ENCODE measurements at regions not wholly inside any gene's neighbourhood (a gene's known extent, or its start where the extent isn't known, plus 50 kb on each side); places are given as distances from the start of the nearest gene placed in this dataset.

GRCh38 chr4:155522201-155522600 lies 144.4 kb upstream of the GUCY1A1 start:
- no peaks in the 10 kb centered on the region for H3K4me1 ChIP-seq (ENCODE audit: insufficient read depth, low read length)
- H3K27me3 Mint-ChIP-seq: no peaks in the 10 kb centered on the region
- H3K9me3 ChIP-seq (ENCODE audit: control insufficient read depth in 1 of 2, insufficient read depth in 1 of 2, low read length in 2 of 2): no peaks in the 10 kb centered on the region
- no peaks in the 10 kb centered on the region for H3K4me1 Mint-ChIP-seq (ENCODE audit: low read depth)
- no peak overlapping the region for H3K27ac ChIP-seq (ENCODE audit: low read depth in 1 of 2, low read length in 2 of 2)
- no peaks in the 10 kb centered on the region for H3K36me3 ChIP-seq (ENCODE audit: insufficient read depth, low read length)
- H3K4me3 ChIP-seq (ENCODE audit: low read length): no peak overlapping the region
- ChIA-PET CTCF (no interaction called here), POLR2A (no interaction called here)
- H3K36me3 Mint-ChIP-seq (ENCODE audit: low read depth): no peaks in the 10 kb centered on the region
- peaks cover 3% of the 10 kb centered on the region for H3K9me3 Mint-ChIP-seq
- H3K4me3 Mint-ChIP-seq: no peak overlapping the region
- DNase-seq (no peak), ATAC-seq (ENCODE audit: poor library complexity) (no peak)
- TF ChIP-seq CTCF (IDR thresholded peaks at IDR 0.05): no peak
- no peak overlapping the region for H3K27ac Mint-ChIP-seq
- intact Hi-C loops (cut with DNase I, micrococcal nuclease): no loop called here
- H3K27me3 ChIP-seq (ENCODE audit: control insufficient read depth in 1 of 2, insufficient read depth in 2 of 2, low read length in 2 of 2): no peaks in the 10 kb centered on the region

GRCh38 chr4:155521382-155521781 lies 144.6 kb upstream of the MAP9 start:
- Histone ChIP-seq H3K4me3 (ENCODE audit: low read length) (no peak overlapping the region), H3K36me3 (ENCODE audit: insufficient read depth, low read length) (no peaks in the 10 kb centered on the region), H3K9me3 (ENCODE audit: control insufficient read depth in 1 of 2, insufficient read depth in 1 of 2, low read length in 2 of 2) (no peaks in the 10 kb centered on the region), H3K27ac (ENCODE audit: low read depth in 1 of 2, low read length in 2 of 2) (no peak overlapping the region), H3K27me3 (ENCODE audit: control insufficient read depth in 1 of 2, insufficient read depth in 2 of 2, low read length in 2 of 2) (no peaks in the 10 kb centered on the region), H3K4me1 (ENCODE audit: insufficient read depth, low read length) (no peaks in the 10 kb centered on the region)
- Mint-ChIP-seq H3K9me3 (peaks cover 3% of the 10 kb centered on the region), H3K27me3 (no peaks in the 10 kb centered on the region), H3K4me3 (no peak overlapping the region), H3K27ac (no peak overlapping the region), H3K4me1 (ENCODE audit: low read depth) (no peaks in the 10 kb centered on the region), H3K36me3 (ENCODE audit: low read depth) (no peaks in the 10 kb centered on the region)
- intact Hi-C loops (cut with DNase I, micrococcal nuclease): no loop called here
- ChIA-PET CTCF (no interaction called here), POLR2A (no interaction called here)
- TF ChIP-seq CTCF (IDR thresholded peaks at IDR 0.05): no peak
- DNase-seq (no peak), ATAC-seq (ENCODE audit: poor library complexity) (no peak)

- no peak for TF ChIP-seq CTCF (IDR thresholded peaks at IDR 0.05)
- ChIA-PET CTCF (no interaction called here), POLR2A (no interaction called here)
- H3K9me3 ChIP-seq (ENCODE audit: control insufficient read depth in 1 of 2, insufficient read depth in 1 of 2, low read length in 2 of 2): no peaks in the 10 kb centered on the region
- H3K9me3 Mint-ChIP-seq: no peaks in the 10 kb centered on the region
- H3K27me3 Mint-ChIP-seq: peaks cover 5% of the 10 kb centered on the region
- H3K36me3 ChIP-seq (ENCODE audit: insufficient read depth, low read length): no peaks in the 10 kb centered on the region
- H3K4me3 ChIP-seq (ENCODE audit: low read length): no peak overlapping the region
- no peaks in the 10 kb centered on the region for H3K27me3 ChIP-seq (ENCODE audit: control insufficient read depth in 1 of 2, insufficient read depth in 2 of 2, low read length in 2 of 2)
- no peaks in the 10 kb centered on the region for H3K4me1 ChIP-seq (ENCODE audit: insufficient read depth, low read length)
- no peak overlapping the region for H3K27ac ChIP-seq (ENCODE audit: low read depth in 1 of 2, low read length in 2 of 2)
- no peaks in the 10 kb centered on the region for H3K4me1 Mint-ChIP-seq (ENCODE audit: low read depth)
- H3K4me3 Mint-ChIP-seq: no peak overlapping the region
- H3K27ac Mint-ChIP-seq: no peak overlapping the region
- ATAC-seq (ENCODE audit: poor library complexity) (no peak), DNase-seq (no peak)
- H3K36me3 Mint-ChIP-seq (ENCODE audit: low read depth): no peaks in the 10 kb centered on the region
- intact Hi-C loops (cut with DNase I, micrococcal nuclease): no loop called here
Observed at GRCh38 chr4:155515444-155516075, 138.8 kb upstream of the MAP9 start.

Measured in CD4-positive, alpha-beta T cell (primary cell).